Stomach smooth muscle (tissue), 2 donors: ENCODE measurements at regions not wholly inside any gene's neighbourhood (a gene's known extent, or its start where the extent isn't known, plus 50 kb on each side); places are given as distances from the start of the nearest gene placed in this dataset.

Experiments used
- H3K27ac ChIP-seq: one replicate; pipeline ENCODE4 v1.7.0; 2013; ENCODE audit warnings: mild to moderate bottlenecking, low read length, inconsistent platforms
- H3K27me3 ChIP-seq, 2 donors: one replicate each; pipeline ENCODE4 v1.7.0; 2013; ENCODE audit warnings: low read length in 2 of 2; ENCODE audit not compliant: insufficient read depth in 2 of 2, control insufficient read depth in 1 of 2
- H3K36me3 ChIP-seq, 2 donors: one replicate each; pipeline ENCODE4 v1.7.0; 2013; ENCODE audit warnings: low read length in 2 of 2; ENCODE audit not compliant: control insufficient read depth in 2 of 2, insufficient read depth in 2 of 2
- H3K4me1 ChIP-seq: one replicate; pipeline ENCODE4 v1.7.0; 2013; ENCODE audit warnings: low read length; ENCODE audit not compliant: control insufficient read depth, insufficient read depth
- H3K4me3 ChIP-seq, 2 donors: one replicate each; pipeline ENCODE4 v1.7.0; 2013; ENCODE audit warnings: low read length in 2 of 2
- H3K9ac ChIP-seq, 2 donors: one replicate each; pipeline ENCODE4 v1.7.0; 2013; ENCODE audit warnings: low read length in 2 of 2, mild to moderate bottlenecking in 1 of 2
- H3K9me3 ChIP-seq, 2 donors: one replicate each; pipeline ENCODE4 v1.7.0; 2013; ENCODE audit warnings: low read length in 2 of 2; ENCODE audit not compliant: control insufficient read depth in 2 of 2
- donor health status: healthy.
- donor health status: Pancreatic carcinoma.

DNA sequence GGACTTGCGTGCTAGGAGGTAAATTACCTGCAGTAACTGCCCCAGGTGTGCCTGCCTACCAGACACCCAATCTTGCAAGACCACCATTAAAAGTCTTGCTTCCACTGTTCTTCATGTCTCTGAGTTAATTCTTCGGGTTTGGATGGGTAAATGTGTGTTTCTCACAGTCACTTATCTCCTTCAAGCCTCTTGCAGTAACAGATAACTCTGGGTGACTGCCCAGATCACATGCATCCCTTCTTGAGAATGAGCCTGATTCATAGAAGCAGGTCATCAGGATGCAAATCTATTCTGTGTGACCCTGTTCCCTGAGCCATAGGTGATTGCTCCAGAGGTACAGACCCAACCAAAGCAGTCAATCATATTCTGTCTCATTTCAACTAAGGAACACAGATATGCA lies 194.6 kb downstream of the METTL4 start:
- Histone ChIP-seq H3K9me3 (no peaks in the 10 kb centered on the region), H3K9ac (no peak overlapping the region), H3K4me3 (no peak overlapping the region), H3K27ac (no peak overlapping the region), H3K36me3 (no peaks in the 10 kb centered on the region), H3K4me1 (no peaks in the 10 kb centered on the region), H3K27me3 (no peaks in the 10 kb centered on the region)

DNA sequence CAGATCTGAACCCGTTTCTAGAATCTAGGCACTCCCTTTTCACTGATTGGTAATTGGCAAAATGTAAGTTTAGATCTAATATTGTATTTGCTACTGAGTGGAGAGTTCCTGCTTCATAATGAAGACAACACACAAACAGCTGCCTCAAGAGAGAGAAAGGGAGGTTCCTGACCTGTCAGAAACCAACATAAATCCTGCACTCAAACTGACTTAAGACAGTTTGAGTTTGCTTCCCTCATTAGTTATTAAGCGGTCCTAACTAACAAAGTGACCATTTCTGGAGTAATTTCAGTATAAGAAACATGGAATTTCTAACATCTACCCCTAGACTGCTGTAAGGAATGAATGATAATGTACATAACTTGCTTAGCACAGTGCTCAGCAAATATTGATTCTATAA lies 191.2 kb downstream of the METTL4 start:
- H3K4me3 ChIP-seq = no peak overlapping the region
- H3K36me3 ChIP-seq = no peaks in the 10 kb centered on the region
- no peaks in the 10 kb centered on the region for H3K9me3 ChIP-seq
- no peak overlapping the region for H3K9ac ChIP-seq
- H3K27ac ChIP-seq = no peak overlapping the region
- H3K4me1 ChIP-seq = no peaks in the 10 kb centered on the region
- H3K27me3 ChIP-seq = no peaks in the 10 kb centered on the region

DNA sequence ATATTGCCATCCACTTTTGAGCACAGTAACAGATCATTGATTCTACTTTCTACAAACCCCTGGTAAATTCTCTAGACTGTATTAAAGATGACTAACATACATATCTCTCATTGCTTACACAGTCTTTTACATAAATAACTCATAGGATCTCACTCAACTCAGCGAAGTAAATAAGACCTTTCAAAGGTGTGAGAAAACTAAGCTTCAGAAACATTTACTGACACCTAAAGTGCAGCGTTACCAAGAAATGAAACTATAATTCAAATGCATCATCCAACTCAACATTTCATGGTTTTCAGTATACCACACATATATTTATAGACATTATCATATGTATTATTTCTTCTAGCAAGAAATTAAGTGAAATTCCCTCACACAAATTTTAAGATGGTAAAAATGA lies 189.8 kb downstream of the METTL4 start:
- no peak overlapping the region for H3K9ac ChIP-seq
- no peaks in the 10 kb centered on the region for H3K4me1 ChIP-seq
- H3K4me3 ChIP-seq = no peak overlapping the region
- no peak overlapping the region for H3K27ac ChIP-seq
- no peaks in the 10 kb centered on the region for H3K36me3 ChIP-seq
- no peaks in the 10 kb centered on the region for H3K9me3 ChIP-seq
- no peaks in the 10 kb centered on the region for H3K27me3 ChIP-seq

DNA sequence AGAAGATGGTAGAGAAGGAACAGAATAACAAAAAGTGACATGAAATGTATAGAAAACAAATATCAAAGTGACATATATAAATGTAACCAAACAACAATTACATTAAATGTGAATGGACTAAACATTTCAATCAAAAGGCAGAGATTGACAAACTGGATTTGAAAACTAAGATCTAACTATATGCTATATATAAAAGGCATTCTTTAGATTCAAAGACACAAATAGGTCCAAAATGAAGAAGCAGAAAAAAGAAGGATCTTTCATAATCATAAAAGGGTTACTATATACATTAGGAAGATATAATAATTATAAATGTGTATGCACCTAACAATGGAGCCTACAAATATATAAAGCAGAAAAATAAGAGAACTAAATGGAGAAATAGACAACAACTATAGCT lies 183.7 kb downstream of the METTL4 start:
- no peaks in the 10 kb centered on the region for H3K4me1 ChIP-seq
- no peaks in the 10 kb centered on the region for H3K27me3 ChIP-seq
- no peaks in the 10 kb centered on the region for H3K9me3 ChIP-seq
- no peaks in the 10 kb centered on the region for H3K36me3 ChIP-seq
- no peak overlapping the region for H3K9ac ChIP-seq
- H3K4me3 ChIP-seq = no peak overlapping the region
- no peak overlapping the region for H3K27ac ChIP-seq

DNA sequence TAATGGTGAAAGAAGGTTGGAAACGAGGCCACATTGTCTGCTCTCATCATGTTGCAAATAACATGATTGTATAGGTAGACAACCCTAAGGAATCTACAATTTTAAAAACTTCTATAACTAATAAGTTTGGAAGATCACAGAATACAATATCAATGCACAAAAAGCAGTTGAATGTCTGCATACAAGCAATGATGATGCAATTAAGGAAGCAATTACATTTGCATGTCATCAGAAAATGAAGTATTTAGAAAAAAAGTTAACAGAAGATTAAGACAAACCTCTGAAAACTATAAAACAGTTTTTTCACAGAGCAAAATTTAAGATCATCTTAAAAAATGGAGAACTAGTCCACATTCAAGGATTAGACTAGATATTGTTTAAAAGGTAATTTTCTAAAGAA lies 181.1 kb downstream of the METTL4 start:
- no peaks in the 10 kb centered on the region for H3K4me1 ChIP-seq
- no peak overlapping the region for H3K27ac ChIP-seq
- no peaks in the 10 kb centered on the region for H3K27me3 ChIP-seq
- no peaks in the 10 kb centered on the region for H3K36me3 ChIP-seq
- H3K9me3 ChIP-seq = no peaks in the 10 kb centered on the region
- no peak overlapping the region for H3K4me3 ChIP-seq
- H3K9ac ChIP-seq = no peak overlapping the region

DNA sequence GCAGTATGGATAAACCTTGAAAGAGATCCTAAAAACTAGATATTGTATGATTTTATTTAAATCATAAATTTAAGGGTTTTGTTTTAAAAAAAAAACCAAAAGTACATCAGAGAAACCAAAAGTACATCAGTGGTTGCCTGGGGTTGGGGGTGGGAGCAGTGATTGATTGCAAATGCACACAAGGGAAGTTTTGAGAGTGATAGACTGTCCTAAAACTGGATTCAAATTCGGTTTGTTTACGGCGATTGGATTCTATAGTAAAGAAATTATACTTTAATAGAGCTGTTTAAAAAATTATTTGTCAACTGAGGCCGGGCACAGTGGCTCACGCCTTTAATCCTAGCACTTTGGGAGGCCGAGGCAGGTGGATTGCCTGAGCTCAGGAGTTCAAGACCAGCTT lies 179.8 kb downstream of the METTL4 start:
- H3K27me3 ChIP-seq = no peaks in the 10 kb centered on the region
- H3K4me3 ChIP-seq = no peak overlapping the region
- no peaks in the 10 kb centered on the region for H3K9me3 ChIP-seq

DNA sequence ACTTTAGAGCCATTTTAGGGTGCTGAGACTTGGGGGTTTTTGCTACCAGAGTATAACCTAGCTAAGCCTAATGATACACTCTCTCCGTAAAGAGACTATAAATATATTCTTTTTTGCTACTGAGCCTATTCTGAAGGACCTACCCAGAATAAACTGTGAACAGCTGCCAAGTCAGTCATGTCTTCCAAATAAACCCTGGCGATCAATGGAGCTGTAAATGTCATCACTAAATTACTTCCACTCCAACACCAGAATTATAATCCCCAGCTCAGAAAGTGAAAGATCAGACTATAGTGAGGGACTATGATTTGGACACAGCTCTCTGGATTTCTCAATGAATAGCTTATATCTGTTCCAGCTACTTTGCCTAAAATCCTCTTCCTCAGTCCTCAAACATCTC lies 178.9 kb downstream of the METTL4 start:
- Histone ChIP-seq H3K27ac (no peak overlapping the region), H3K9ac (no peak overlapping the region), H3K9me3 (no peaks in the 10 kb centered on the region), H3K27me3 (no peaks in the 10 kb centered on the region), H3K36me3 (no peaks in the 10 kb centered on the region), H3K4me1 (no peaks in the 10 kb centered on the region), H3K4me3 (no peak overlapping the region)

More for the DNA sequence above, 179.8 kb downstream of the METTL4 start:
- H3K9ac ChIP-seq = no peak overlapping the region
- no peaks in the 10 kb centered on the region for H3K36me3 ChIP-seq
- H3K4me1 ChIP-seq = no peaks in the 10 kb centered on the region
- no peak overlapping the region for H3K27ac ChIP-seq

DNA sequence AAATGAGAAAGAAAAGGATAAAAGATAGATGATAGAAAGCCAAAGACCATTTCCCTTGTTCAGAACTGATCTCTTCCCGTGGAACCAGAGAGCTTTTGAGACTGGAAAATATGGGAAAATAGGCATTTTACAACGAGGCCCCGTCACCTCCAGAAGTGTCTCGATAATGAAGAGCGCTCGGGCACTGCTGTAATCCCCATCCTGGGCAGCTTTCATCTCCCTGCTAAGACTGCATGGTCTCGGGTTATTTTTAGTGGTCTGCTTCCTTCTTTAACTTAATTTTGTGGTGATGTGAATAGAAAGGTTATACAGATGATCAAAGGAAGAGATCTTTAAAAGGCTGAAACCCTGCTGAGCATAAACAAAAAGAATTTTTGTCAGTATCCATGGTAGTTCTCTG lies 176.6 kb downstream of the METTL4 start:
- H3K36me3 ChIP-seq = no peaks in the 10 kb centered on the region
- no peaks in the 10 kb centered on the region for H3K9me3 ChIP-seq
- H3K27ac ChIP-seq = no peak overlapping the region
- H3K27me3 ChIP-seq = no peaks in the 10 kb centered on the region
- no peak overlapping the region for H3K4me3 ChIP-seq
- H3K4me1 ChIP-seq = no peaks in the 10 kb centered on the region
- no peak overlapping the region for H3K9ac ChIP-seq

DNA sequence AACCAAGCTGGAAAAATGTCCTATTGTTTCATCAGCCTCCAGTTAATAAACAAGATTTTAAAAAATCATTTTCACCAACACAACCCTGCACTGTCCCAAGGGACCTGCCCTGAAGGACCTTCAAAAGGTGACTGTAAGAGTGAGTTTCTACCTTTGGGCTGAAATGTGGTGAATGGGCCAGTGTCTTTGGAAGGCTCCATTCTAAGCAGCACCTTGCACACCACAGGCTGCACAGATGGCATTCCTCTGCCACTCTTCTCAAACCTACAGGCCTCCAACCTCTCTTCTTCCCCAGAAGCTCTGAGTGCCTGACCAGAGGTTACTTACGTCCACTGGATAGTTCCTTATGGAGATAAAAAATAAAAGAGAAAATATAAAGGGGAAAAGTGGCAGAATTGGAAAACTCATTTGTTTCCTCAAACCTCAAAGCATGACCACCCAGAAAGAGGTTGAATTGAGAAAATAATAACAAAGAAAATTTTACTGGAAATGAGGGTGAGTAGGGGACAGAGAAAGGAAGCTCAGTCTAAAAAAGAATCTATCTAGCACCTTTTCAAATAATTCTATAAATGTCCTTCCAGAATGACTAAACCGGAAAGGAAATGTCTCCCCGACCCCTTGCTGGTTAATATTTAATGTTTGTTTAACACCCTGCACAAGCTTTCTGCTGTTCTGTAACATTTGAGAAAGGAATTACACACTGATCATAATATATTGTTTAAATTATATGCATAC lies 175.7 kb downstream of the METTL4 start:
- Histone ChIP-seq H3K9me3 (no peaks in the 10 kb centered on the region), H3K36me3 (no peaks in the 10 kb centered on the region), H3K4me1 (no peaks in the 10 kb centered on the region), H3K9ac (no peak overlapping the region), H3K4me3 (no peak overlapping the region), H3K27me3 (no peaks in the 10 kb centered on the region), H3K27ac (no peak overlapping the region)

DNA sequence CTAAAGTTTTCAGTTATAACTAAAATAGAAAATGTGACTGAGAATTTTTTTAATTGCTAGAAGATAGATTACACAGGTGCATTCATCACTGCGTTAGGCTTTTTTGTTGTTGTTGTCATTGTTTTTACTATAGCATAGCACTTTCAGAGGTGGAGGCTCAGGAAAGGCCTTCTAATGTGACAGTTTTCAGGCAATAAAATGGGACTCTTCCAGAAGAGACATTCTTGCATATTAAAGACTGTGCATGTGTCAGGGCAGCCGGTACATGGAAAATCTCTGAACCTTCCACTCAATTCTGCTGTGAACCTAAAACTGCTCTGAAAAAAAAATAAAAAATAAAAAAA lies 175.2 kb downstream of the METTL4 start:
- no peak overlapping the region for H3K4me3 ChIP-seq
- H3K27ac ChIP-seq = no peak overlapping the region
- H3K4me1 ChIP-seq = no peaks in the 10 kb centered on the region
- no peaks in the 10 kb centered on the region for H3K27me3 ChIP-seq
- no peaks in the 10 kb centered on the region for H3K9me3 ChIP-seq
- no peaks in the 10 kb centered on the region for H3K36me3 ChIP-seq
- H3K9ac ChIP-seq = no peak overlapping the region

DNA sequence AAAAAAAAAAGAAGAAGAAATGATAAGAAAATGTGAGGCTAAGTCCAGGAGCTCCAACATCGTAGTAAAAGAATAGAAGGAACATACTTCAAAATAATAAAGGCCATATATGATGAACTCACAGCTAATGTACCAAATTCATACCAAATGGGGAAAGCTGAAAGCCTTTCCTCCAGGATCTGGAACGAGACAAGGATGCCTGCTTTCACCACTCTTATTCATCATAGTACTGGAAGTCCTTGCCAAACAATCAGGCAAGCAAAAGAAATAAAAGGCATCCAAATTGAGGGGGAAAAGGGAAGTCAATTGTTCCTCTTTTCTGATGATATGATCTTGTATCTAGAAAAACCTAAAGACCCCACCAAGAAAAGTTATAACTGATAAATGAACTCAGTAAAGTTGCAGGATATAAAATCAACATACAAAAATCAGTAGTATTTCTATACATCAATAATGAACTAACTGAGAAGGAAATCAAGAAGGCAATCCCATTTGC lies 170.6 kb downstream of the METTL4 start:
- Histone ChIP-seq H3K36me3 (no peaks in the 10 kb centered on the region), H3K27me3 (no peaks in the 10 kb centered on the region), H3K9ac (no peak overlapping the region), H3K4me1 (no peaks in the 10 kb centered on the region), H3K9me3 (no peaks in the 10 kb centered on the region), H3K4me3 (no peak overlapping the region), H3K27ac (no peak overlapping the region)
